Omental fat pad (tissue), 3 donors: ENCODE measurements at regions not wholly inside any gene's neighbourhood (a gene's known extent, or its start where the extent isn't known, plus 50 kb on each side); places are given as distances from the start of the nearest gene placed in this dataset.

Source experiments
- ATAC-seq: fragments of 150-250 bp; one replicate; pipeline ENCODE4 v1.9.1; 2016; ENCODE audit warnings: mild to moderate bottlenecking, moderate library complexity; ENCODE audit not compliant: low FRiP score
- DNase-seq: peaks from one replicate; pipeline ENCODE4 v3.0.0-alpha.2; 2019; ENCODE audit warnings: low spot score
- CTCF ChIP-seq, 3 donors: fragments of 450-650 bp; IDR thresholded peaks; one replicate each; pipeline ENCODE4 v1.5.1; 2016 to 2017; ENCODE audit warnings: antibody characterized with exemption in 3 of 3, mild to moderate bottlenecking in 3 of 3, moderate library complexity in 2 of 3

DNA sequence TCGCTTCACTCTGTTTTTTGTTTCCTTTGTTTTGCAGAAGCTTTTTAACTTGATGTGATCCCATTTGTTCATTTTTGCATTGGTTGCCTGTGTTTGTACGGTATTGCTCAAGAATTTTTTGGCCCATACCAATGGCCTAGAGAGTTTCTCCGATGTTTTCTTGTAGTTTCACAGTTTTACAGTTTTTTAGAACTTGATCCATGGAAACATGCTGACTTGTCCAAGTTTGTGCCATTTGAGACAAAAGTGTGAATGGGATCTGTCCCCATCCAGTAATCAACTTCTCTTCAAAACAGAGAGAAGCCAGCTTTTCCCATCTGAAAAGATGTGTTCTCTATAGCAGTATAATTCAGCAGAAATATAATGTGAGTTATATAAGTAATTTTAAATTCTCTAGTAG, 266.5 kb upstream of the LRTM1 start:
- TF ChIP-seq CTCF (IDR thresholded peaks at IDR 0.05), result no peak
- no peak for ATAC-seq
- no peak for DNase-seq

DNA sequence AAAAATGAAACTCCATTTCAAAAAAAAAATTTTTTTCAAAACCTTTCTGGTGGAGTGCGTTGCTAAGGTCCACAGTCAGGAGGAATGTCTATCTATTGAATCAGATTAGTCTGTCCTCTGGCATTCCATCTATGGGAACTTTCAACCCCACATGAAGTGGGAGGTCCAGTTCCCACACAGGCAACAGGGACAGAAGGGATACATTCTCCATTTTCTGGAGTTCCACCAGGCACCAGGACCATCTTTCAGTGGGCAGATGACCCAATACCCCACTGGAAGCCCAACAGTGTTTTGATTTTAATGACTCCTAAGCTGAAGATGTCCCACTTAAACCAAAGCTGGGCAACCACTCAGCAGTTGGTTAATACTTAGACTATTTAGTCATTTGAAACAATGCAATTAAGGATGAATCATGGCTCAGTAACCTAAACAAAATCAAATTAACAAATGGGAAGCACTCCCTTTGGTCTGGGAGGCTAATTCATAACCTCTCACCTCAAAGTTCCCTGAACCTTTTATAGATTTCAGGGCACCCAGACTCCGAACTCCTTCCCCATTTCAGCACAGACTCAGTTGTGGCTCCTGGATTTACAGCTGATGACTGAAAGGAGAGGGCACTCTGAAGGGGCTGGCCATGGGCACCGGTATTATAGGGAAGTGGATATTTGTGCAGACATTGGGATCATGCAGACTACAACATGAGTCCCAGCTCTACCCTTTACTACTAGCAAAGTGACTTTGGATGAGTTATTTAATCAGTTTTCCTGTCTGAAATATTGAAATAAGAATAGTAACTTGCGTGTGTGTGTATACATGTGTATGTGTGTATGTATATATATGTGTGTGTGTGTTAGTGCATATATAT, 264.3 kb upstream of the LRTM1 start:
- no peak for ATAC-seq
- no peak for DNase-seq
- TF ChIP-seq CTCF (IDR thresholded peaks at IDR 0.05), result no peak

- ATAC-seq (no peak), DNase-seq (no peak)
- TF ChIP-seq CTCF (IDR thresholded peaks at IDR 0.05), result no peak
Observed at GRCh38 chr3:55190331-55190730, 262.5 kb upstream of the LRTM1 start.

GRCh38 chr3:55189359-55189801, 261.5 kb upstream of the LRTM1 start:
- ATAC-seq (no peak), DNase-seq (no peak)
- no peak for TF ChIP-seq CTCF (IDR thresholded peaks at IDR 0.05)

DNA sequence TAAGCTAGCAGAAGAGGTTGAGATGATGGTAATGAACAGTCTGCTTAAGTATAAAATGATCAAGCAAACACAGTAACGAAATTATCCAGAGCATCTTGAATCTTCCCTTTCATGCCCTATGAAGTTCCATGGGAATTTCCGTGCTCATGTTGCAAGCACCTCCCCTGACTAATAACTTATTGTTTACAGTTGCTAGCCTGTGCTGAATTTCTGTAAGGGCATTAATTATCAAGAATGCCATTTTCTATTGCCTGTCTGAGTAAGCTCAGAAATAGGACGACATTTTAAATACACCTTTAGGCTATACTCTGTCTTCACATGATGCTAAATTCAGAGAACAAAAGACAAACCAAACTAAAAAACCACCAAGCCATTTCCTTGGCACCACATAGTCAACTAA, 257.5 kb upstream of the LRTM1 start:
- no peak for TF ChIP-seq CTCF (IDR thresholded peaks at IDR 0.05)
- ATAC-seq (no peak), DNase-seq (no peak)

DNA sequence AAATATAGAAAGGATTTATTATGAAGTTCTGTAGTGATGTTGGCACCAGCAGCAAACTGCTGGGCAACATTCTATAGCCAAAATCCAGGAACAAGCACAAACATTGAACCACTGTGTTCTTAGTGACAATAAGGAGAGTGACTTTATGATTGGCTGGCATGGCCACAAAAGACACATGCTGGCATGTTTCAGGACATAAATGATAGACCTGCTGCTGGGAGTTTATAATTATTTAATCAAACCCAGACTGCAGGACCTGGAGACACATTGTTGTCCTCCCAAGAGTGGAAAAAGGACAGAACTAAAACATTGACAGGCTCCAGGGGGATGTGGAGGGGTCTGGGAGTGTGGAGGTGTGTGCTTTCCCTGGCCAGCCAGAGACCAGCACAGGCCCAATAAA, 255.3 kb upstream of the LRTM1 start:
- DNase-seq, result no peak
- no peak for TF ChIP-seq CTCF (IDR thresholded peaks at IDR 0.05)
- no peak for ATAC-seq

DNA sequence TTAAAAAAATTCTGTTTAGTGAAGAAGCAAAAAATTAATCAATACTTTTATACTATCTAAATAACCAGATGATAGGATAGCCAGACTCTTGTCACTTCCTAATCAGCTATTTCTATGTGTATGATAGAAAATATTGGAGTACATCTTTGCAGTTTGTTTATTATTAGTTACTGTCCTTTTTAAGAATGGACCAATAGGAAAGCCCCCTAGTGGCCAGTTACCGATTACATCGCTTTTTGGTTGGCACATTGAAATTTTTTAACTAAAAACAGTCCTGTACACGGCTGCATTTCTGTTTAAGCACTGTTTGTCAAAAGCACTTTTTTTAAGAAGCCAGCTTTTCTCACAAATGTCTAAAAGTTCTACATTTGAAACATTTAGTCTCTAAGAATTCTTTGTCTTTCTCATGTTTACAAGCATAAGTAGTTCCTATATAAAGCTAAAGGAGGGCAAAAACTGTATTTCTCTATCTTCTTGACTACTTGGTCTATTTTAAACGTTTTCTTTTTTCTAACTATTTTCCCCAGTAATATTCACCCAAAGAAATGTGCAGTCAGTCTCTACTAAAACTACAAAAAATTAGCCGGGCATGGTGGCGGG, 253.2 kb upstream of the LRTM1 start:
- DNase-seq (no peak), ATAC-seq (no peak)
- TF ChIP-seq CTCF (IDR thresholded peaks at IDR 0.05), result no peak
